PC-9 (cell line): ENCODE measurements at regions not wholly inside any gene's neighbourhood (a gene's known extent, or its start where the extent isn't known, plus 50 kb on each side); places are given as distances from the start of the nearest gene placed in this dataset.

ENCODE experiments used
- BruUV-seq: library from RNA; stranded (reverse); fragments of 400-500 nt; replicated peaks from 2 replicates; lab custom pipeline; 2021; lab: Mats Ljungman, UMichigan
- CTCF ChIA-PET: fragments of 300-600 bp; sonication (Branson Sonifier 250); formaldehyde crosslinking; loops from one replicate; lab custom pipeline; 2022; ENCODE audit warnings: antibody characterized with exemption; lab: Charles Lee
- POLR2A ChIA-PET: fragments of 300-600 bp; sonication (Branson Sonifier 250); formaldehyde crosslinking; loops from one replicate; lab custom pipeline; 2022; ENCODE audit warnings: antibody characterized with exemption; ENCODE audit not compliant: unreplicated experiment; lab: Charles Lee
- DNase-seq, 2 experiments: peaks; one replicate each; pipeline versions ENCODE4 v3.0.0 to v3.0.0-alpha.2; 2015 to 2022; ENCODE audit warnings: mixed read lengths in 1 of 2
- H2AFZ ChIP-seq: fragments of 200-600 bp; sonication (generic); 2 replicates; pipeline ENCODE4 v1.8.1; 2017; ENCODE audit warnings: antibody characterized with exemption
- H3F3A ChIP-seq: fragments of 200-600 bp; sonication (generic); 2 replicates; pipeline ENCODE4 v1.8.1; 2017; ENCODE audit warnings: antibody characterized with exemption, mild to moderate bottlenecking, low read depth; ENCODE audit not compliant: insufficient read depth
- H3K27ac ChIP-seq: fragments of 200-600 bp; sonication (generic); 2 replicates; pipeline ENCODE4 v1.6.1; 2016; ENCODE audit warnings: mixed run types
- H3K27me3 ChIP-seq: fragments of 200-600 bp; sonication (generic); 2 replicates; pipeline ENCODE4 v1.6.1; 2016; ENCODE audit warnings: low read depth, mixed run types; ENCODE audit not compliant: insufficient read depth
- H3K36me3 ChIP-seq: fragments of 200-600 bp; sonication (generic); 2 replicates; pipeline ENCODE4 v1.6.1; 2016; ENCODE audit warnings: low read depth, mixed run types
- H3K4me1 ChIP-seq: fragments of 200-600 bp; sonication (generic); replicated peaks from 2 replicates; pipeline ENCODE4 v1.6.1; 2016; ENCODE audit warnings: mixed run types; ENCODE audit not compliant: insufficient read depth
- H3K4me2 ChIP-seq: fragments of 200-600 bp; sonication (generic); 2 replicates; pipeline ENCODE4 v1.6.1; 2017; ENCODE audit warnings: mixed run types
- H3K4me3 ChIP-seq: fragments of 200-600 bp; sonication (generic); 2 replicates; pipeline ENCODE4 v1.6.1; 2016; ENCODE audit warnings: mixed run types
- H3K79me2 ChIP-seq: fragments of 200-600 bp; sonication (generic); 2 replicates; pipeline ENCODE4 v1.6.1; 2017; ENCODE audit warnings: low read depth, mixed run types
- H3K9me2 ChIP-seq: fragments of 200-600 bp; sonication (generic); 2 replicates; pipeline ENCODE4 v1.8.1; 2017; ENCODE audit warnings: mild to moderate bottlenecking; ENCODE audit not compliant: insufficient read depth
- H3K9me3 ChIP-seq: fragments of 200-600 bp; sonication (generic); 2 replicates; pipeline ENCODE4 v1.8.1; 2016; ENCODE audit warnings: low read depth; ENCODE audit not compliant: insufficient read depth
- H4K20me1 ChIP-seq: fragments of 200-600 bp; sonication (generic); 2 replicates; pipeline ENCODE4 v1.8.1; 2017; ENCODE audit not compliant: insufficient read depth
- EZH2 ChIP-seq: fragments of 200-600 bp; sonication (generic); IDR thresholded peaks from 2 replicates; pipeline ENCODE4 v1.8.0; 2017; ENCODE audit warnings: antibody characterized with exemption, low read depth
- intact Hi-C: fragments of 100-400 bp; cut with micrococcal nuclease; formaldehyde crosslinking; loops from one replicate; pipeline ENCODE4 v1.10.0; 2022; ENCODE audit not compliant: unreplicated experiment
- TF ChIP-seq, protein P1 (sequence below): fragments of 200-600 bp; sonication (generic); conservative IDR thresholded peaks from 2 replicates; pipeline ENCODE4 v1.6.1; 2017; ENCODE audit warnings: mixed run types, antibody characterized with exemption, mild to moderate bottlenecking, moderate library complexity

DNA sequence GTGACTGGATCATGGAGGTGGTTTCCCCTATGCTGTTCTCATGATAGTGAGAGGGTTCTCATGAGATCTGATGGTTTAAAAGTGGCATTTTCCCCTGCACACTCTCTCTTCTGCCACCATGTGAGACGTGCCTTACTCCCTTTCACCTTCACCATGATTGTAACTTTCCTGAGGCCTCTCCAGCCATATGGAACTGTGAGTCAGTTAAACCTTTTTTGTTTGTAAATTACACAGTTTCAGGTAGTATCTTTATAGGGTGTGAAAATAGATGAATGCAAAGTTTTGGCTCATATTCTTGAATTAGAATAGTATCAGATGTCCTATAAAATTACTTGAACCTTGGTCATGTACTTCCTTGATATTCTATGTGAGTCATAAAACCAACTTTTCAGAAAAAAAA lies 252.1 kb upstream of the TMEM229A start:
- Histone ChIP-seq H3K27ac (no peak overlapping the region), H3K79me2 (no peaks in the 10 kb centered on the region), H3F3A (no peaks in the 10 kb centered on the region), H3K4me2 (no peak overlapping the region), H4K20me1 (no peaks in the 10 kb centered on the region), H3K36me3 (no peaks in the 10 kb centered on the region), H3K27me3 (no peaks in the 10 kb centered on the region), H3K9me2 (no peaks in the 10 kb centered on the region), H3K4me1 (no peaks in the 10 kb centered on the region), H3K9me3 (no peaks in the 10 kb centered on the region), H2AFZ (no peak overlapping the region), H3K4me3 (no peak overlapping the region)
- ChIA-PET POLR2A (no interaction called here), CTCF (no interaction called here)
- intact Hi-C loops: no loop called here
- no peak for DNase-seq
- TF ChIP-seq, protein P1, sequence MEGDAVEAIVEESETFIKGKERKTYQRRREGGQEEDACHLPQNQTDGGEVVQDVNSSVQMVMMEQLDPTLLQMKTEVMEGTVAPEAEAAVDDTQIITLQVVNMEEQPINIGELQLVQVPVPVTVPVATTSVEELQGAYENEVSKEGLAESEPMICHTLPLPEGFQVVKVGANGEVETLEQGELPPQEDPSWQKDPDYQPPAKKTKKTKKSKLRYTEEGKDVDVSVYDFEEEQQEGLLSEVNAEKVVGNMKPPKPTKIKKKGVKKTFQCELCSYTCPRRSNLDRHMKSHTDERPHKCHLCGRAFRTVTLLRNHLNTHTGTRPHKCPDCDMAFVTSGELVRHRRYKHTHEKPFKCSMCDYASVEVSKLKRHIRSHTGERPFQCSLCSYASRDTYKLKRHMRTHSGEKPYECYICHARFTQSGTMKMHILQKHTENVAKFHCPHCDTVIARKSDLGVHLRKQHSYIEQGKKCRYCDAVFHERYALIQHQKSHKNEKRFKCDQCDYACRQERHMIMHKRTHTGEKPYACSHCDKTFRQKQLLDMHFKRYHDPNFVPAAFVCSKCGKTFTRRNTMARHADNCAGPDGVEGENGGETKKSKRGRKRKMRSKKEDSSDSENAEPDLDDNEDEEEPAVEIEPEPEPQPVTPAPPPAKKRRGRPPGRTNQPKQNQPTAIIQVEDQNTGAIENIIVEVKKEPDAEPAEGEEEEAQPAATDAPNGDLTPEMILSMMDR: no peak
- TF ChIP-seq EZH2: no peak
- no TSS peak for BruUV-seq

DNA sequence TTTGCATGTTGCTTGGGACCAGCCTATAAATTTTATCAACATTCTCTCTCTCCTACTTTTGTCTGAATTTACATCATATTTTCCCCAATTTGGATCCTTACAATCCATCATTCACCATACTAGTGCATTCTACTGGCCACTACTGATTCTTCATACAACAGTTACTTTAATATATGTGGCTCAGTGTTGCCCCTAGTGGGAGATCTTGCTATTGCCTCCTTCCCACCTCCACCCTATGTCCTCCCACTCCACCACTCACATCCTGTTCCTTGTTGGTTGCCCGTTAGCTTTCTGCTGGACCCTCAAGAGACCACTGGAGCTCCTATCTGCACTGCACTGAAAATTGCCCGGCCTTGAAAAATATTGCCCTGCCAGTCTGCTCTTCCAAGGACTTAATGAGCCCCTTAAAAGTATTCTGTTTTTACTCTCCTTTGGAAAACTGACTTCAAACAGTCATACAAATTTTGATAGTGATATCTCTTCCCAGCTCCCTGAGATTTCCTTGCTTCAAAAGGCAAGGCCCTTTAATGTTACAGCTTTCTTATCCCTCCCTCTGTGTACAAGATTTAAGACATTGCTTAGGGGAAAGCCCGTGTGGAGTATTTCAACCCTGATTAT lies 243.2 kb upstream of the TMEM229A start:
- BruUV-seq: no TSS peak
- H3K27ac ChIP-seq: no peak overlapping the region
- no peaks in the 10 kb centered on the region for H3K9me3 ChIP-seq
- CTCF ChIA-PET: no interaction called here
- TF ChIP-seq, protein P1: peak; percentile 62
- TF ChIP-seq EZH2: no peak
- peak in 1 of 2 experiments; percentile 12 for DNase-seq
- no peaks in the 10 kb centered on the region for H3K4me1 ChIP-seq
- no peaks in the 10 kb centered on the region for H3K27me3 ChIP-seq
- H3K9me2 ChIP-seq: no peaks in the 10 kb centered on the region; the same call in 1 of the 2 replicates
- no peak overlapping the region for H3K4me2 ChIP-seq
- H3F3A ChIP-seq: no peaks in the 10 kb centered on the region
- intact Hi-C loops: no loop called here
- H2AFZ ChIP-seq: no peak overlapping the region
- H3K79me2 ChIP-seq: no peaks in the 10 kb centered on the region
- H4K20me1 ChIP-seq: no peaks in the 10 kb centered on the region
- H3K36me3 ChIP-seq: no peaks in the 10 kb centered on the region
- POLR2A ChIA-PET: no interaction called here
- no peak overlapping the region for H3K4me3 ChIP-seq

DNA sequence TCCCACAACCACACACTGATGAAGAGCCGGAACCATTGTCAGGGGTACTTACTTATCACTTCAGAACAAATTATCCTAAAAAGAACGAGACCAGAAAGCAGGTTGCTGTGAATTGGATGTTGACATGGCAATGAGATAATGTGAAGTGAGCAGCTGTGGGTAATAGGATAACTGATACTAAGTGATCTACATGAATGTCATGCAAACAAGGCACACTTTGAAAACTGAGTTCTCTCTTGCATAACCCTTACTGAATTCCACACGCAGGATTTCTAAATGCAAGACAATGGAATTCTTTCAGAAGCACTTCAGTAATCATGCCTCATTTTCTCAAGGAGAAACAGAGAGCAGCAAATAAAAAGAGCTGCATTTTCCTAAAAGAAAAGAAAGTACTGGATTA lies 242.5 kb upstream of the TMEM229A start:
- no peaks in the 10 kb centered on the region for H3K79me2 ChIP-seq
- H3K9me3 ChIP-seq: no peaks in the 10 kb centered on the region
- CTCF ChIA-PET: no interaction called here
- intact Hi-C loops: no loop called here
- DNase-seq: no peak
- H4K20me1 ChIP-seq: no peaks in the 10 kb centered on the region
- no peak overlapping the region for H3K4me2 ChIP-seq
- no peak overlapping the region for H2AFZ ChIP-seq
- H3K9me2 ChIP-seq: no peaks in the 10 kb centered on the region; the same call in 1 of the 2 replicates
- no peaks in the 10 kb centered on the region for H3K27me3 ChIP-seq
- POLR2A ChIA-PET: no interaction called here
- H3K4me3 ChIP-seq: no peak overlapping the region
- H3K36me3 ChIP-seq: no peaks in the 10 kb centered on the region
- no peaks in the 10 kb centered on the region for H3F3A ChIP-seq
- H3K4me1 ChIP-seq: no peaks in the 10 kb centered on the region
- no peak overlapping the region for H3K27ac ChIP-seq
- TF ChIP-seq, protein P1: no peak
- TF ChIP-seq EZH2: no peak
- no TSS peak for BruUV-seq
